CD14-positive monocyte (primary cell): ENCODE measurements at regions not wholly inside any gene's neighbourhood (a gene's known extent, or its start where the extent isn't known, plus 50 kb on each side); places are given as distances from the start of the nearest gene placed in this dataset.

Experiments
- DNase-seq, 3 donors: peaks; one replicate each; pipeline ENCODE4 v3.0.0-alpha.2; 2011 to 2022
- H2AFZ ChIP-seq: 2 replicates; pipeline ENCODE4 v1.6.0; 2012; ENCODE audit warnings: mild to moderate bottlenecking, low read depth, low read length, inconsistent platforms; ENCODE audit not compliant: insufficient read depth, poor library complexity, severe bottlenecking
- H3K27ac ChIP-seq, 2 donors: 1 replicate in 1 of 2; 2 replicates in 1 of 2; pipeline ENCODE4 v1.5.1; 2012 to 2013; ENCODE audit warnings: low read length in 2 of 2, control low read depth in 1 of 2, inconsistent platforms in 1 of 2, low read depth in 1 of 2, mild to moderate bottlenecking in 1 of 2
- H3K27me3 ChIP-seq, 2 donors: one replicate each; pipeline versions ENCODE4 v1.6.0 to v1.6.1; 2011 to 2013; ENCODE audit warnings: low read length in 2 of 2; ENCODE audit not compliant: control insufficient read depth in 2 of 2, insufficient read depth in 2 of 2
- H3K36me3 ChIP-seq, 2 donors: replicated peaks in 1 of 2; 1 replicate in 1 of 2; 2 replicates in 1 of 2; pipeline versions ENCODE4 v1.5.1 to v1.6.1; 2012 to 2013; ENCODE audit warnings: low read length in 2 of 2, control low read depth in 1 of 2, inconsistent platforms in 1 of 2, mild to moderate bottlenecking in 1 of 2; ENCODE audit not compliant: insufficient read depth in 2 of 2, control insufficient read depth in 1 of 2
- H3K4me1 ChIP-seq, 2 donors: 1 replicate in 1 of 2; 2 replicates in 1 of 2; pipeline versions ENCODE4 v1.5.1 to v1.6.1; 2012 to 2013; ENCODE audit warnings: low read length in 2 of 2, control low read depth in 1 of 2, inconsistent platforms in 1 of 2, mild to moderate bottlenecking in 1 of 2, moderate library complexity in 1 of 2; ENCODE audit not compliant: insufficient read depth in 2 of 2, control insufficient read depth in 1 of 2
- H3K4me2 ChIP-seq: replicated peaks from 2 replicates; pipeline ENCODE3; 2012; ENCODE audit warnings: low read length, moderate library complexity, mild to moderate bottlenecking; ENCODE audit not compliant: poor library complexity, severe bottlenecking; ENCODE audit errors: extremely low read depth
- H3K4me3 ChIP-seq, 3 experiments: fragments of 200-600 bp in 1 of 3; sonication (generic) in 1 of 3; replicated peaks in 1 of 3; 1 replicate in 2 of 3; 2 replicates in 1 of 3; pipeline ENCODE4 v1.5.1; 2011 to 2013; ENCODE audit warnings: low read length in 3 of 3, mild to moderate bottlenecking in 3 of 3, control low read depth in 2 of 3, low read depth in 2 of 3, inconsistent platforms in 1 of 3, moderate library complexity in 1 of 3
- H3K79me2 ChIP-seq: 2 replicates; pipeline ENCODE4 v1.6.0; 2012; ENCODE audit warnings: mild to moderate bottlenecking, control low read depth, inconsistent platforms, low read length, moderate library complexity; ENCODE audit not compliant: insufficient read depth
- H3K9ac ChIP-seq: 2 replicates; pipeline ENCODE4 v1.6.0; 2017; ENCODE audit warnings: low read length, mild to moderate bottlenecking; ENCODE audit not compliant: insufficient read depth, poor library complexity, severe bottlenecking
- H3K9me3 ChIP-seq, 2 donors: replicated peaks in 1 of 2; 1 replicate in 1 of 2; 2 replicates in 1 of 2; pipeline versions ENCODE4 v1.5.1 to v1.6.1; 2012 to 2013; ENCODE audit warnings: low read length in 2 of 2, control low read depth in 1 of 2; ENCODE audit not compliant: control insufficient read depth in 1 of 2, insufficient read depth in 1 of 2
- H4K20me1 ChIP-seq: 2 replicates; pipeline ENCODE4 v1.6.0; 2012; ENCODE audit warnings: mild to moderate bottlenecking, low read length, control low read depth, moderate library complexity; ENCODE audit not compliant: insufficient read depth
- H3K27ac Mint-ChIP-seq, 7 donors: one replicate each; pipeline ENCODE4 v1.8.0; 2020; ENCODE audit warnings: mild to moderate bottlenecking in 7 of 7, mixed read lengths in 7 of 7, moderate library complexity in 6 of 7, inconsistent platforms in 2 of 7
- H3K27me3 Mint-ChIP-seq, 3 donors: one replicate each; pipeline ENCODE4 v1.8.0; 2021 to 2022; ENCODE audit warnings: low read depth in 3 of 3, mild to moderate bottlenecking in 3 of 3, mixed read lengths in 3 of 3, moderate library complexity in 3 of 3, inconsistent platforms in 1 of 3
- H3K36me3 Mint-ChIP-seq, 2 donors: one replicate each; pipeline ENCODE4 v1.8.0; 2020; ENCODE audit warnings: mixed read lengths in 2 of 2, inconsistent platforms in 1 of 2, mild to moderate bottlenecking in 1 of 2
- H3K4me1 Mint-ChIP-seq: one replicate; pipeline ENCODE4 v1.8.0; 2020; ENCODE audit warnings: mild to moderate bottlenecking, mixed read lengths
- H3K4me3 Mint-ChIP-seq, 2 donors: one replicate each; pipeline ENCODE4 v1.8.0; 2020; ENCODE audit warnings: mild to moderate bottlenecking in 2 of 2, mixed read lengths in 2 of 2, moderate library complexity in 1 of 2
- H3K9me3 Mint-ChIP-seq, 7 donors: one replicate each; pipeline ENCODE4 v1.8.0; 2020 to 2022; ENCODE audit warnings: mixed read lengths in 7 of 7, mild to moderate bottlenecking in 6 of 7, moderate library complexity in 6 of 7, inconsistent platforms in 2 of 7
- WGBS: methylation state at CpG from one replicate; pipeline ENCODE4 v1.1.5; 2013; ENCODE audit warnings: missing lambda C conversion rate; ENCODE audit not compliant: insufficient coverage; 5-methylcytosine and 5-hydroxymethylcytosine counted together
- intact Hi-C, 2 donors: fragments of 100-400 bp; cut with micrococcal nuclease; formaldehyde crosslinking; loops; one replicate each; pipeline versions ENCODE4 v1.15.0 to v1.15.1; 2023
- TF ChIP-seq, protein P1 (sequence below): fragments of 200-600 bp; IDR thresholded peaks from one replicate; pipeline ENCODE4 v1.8.0; 2022; ENCODE audit warnings: antibody characterized with exemption, mild to moderate bottlenecking

DNA sequence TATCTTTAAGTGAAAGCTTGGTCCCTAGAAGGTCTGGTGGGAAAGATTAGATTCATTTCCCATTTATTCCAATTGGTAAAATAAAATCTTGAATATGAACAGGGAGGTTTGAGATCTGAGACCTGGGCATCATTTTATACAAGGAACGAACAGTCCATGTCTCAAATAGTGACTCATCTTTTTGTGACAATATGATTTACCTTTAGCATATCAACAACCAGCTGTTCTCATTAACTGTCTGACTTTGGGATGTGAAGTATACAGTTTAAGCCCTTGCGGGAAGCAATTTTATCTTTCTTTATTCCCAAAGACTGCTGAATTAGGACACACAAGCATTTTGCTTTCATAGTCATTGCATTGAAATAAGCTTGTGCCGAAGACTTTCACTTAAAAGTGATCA is 691.6 kb downstream of the ETS1 start:
- intact Hi-C loops: no loop called here
- H4K20me1 ChIP-seq: no peaks in the 10 kb centered on the region
- H3K36me3 Mint-ChIP-seq: no peaks in the 10 kb centered on the region
- no CpG with 5 or more reads among the region's 3 CpGs for WGBS
- H3K27me3 Mint-ChIP-seq: peaks cover 0 to 5% (median 1%) of the 10 kb centered on the region in 3 donors
- H3K27ac Mint-ChIP-seq: no peak overlapping the region
- H3K36me3 ChIP-seq: no peaks in the 10 kb centered on the region
- no peak overlapping the region for H3K4me2 ChIP-seq
- H3K4me1 Mint-ChIP-seq: no peaks in the 10 kb centered on the region
- peaks cover 0 to 13% (median 8%) of the 10 kb centered on the region in 7 donors for H3K9me3 Mint-ChIP-seq
- no peaks in the 10 kb centered on the region for H3K4me1 ChIP-seq
- H3K4me3 Mint-ChIP-seq: no peak overlapping the region
- H3K9me3 ChIP-seq: peaks cover 11 to 14% of the 10 kb centered on the region in 2 donors
- no peak overlapping the region for H3K27ac ChIP-seq
- H2AFZ ChIP-seq: no peak overlapping the region
- H3K9ac ChIP-seq: no peak overlapping the region
- H3K4me3 ChIP-seq: no peak overlapping the region
- H3K79me2 ChIP-seq: no peaks in the 10 kb centered on the region
- H3K27me3 ChIP-seq: no peaks in the 10 kb centered on the region
- no peak for DNase-seq
- TF ChIP-seq, protein P1, sequence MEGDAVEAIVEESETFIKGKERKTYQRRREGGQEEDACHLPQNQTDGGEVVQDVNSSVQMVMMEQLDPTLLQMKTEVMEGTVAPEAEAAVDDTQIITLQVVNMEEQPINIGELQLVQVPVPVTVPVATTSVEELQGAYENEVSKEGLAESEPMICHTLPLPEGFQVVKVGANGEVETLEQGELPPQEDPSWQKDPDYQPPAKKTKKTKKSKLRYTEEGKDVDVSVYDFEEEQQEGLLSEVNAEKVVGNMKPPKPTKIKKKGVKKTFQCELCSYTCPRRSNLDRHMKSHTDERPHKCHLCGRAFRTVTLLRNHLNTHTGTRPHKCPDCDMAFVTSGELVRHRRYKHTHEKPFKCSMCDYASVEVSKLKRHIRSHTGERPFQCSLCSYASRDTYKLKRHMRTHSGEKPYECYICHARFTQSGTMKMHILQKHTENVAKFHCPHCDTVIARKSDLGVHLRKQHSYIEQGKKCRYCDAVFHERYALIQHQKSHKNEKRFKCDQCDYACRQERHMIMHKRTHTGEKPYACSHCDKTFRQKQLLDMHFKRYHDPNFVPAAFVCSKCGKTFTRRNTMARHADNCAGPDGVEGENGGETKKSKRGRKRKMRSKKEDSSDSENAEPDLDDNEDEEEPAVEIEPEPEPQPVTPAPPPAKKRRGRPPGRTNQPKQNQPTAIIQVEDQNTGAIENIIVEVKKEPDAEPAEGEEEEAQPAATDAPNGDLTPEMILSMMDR: no peak

DNA sequence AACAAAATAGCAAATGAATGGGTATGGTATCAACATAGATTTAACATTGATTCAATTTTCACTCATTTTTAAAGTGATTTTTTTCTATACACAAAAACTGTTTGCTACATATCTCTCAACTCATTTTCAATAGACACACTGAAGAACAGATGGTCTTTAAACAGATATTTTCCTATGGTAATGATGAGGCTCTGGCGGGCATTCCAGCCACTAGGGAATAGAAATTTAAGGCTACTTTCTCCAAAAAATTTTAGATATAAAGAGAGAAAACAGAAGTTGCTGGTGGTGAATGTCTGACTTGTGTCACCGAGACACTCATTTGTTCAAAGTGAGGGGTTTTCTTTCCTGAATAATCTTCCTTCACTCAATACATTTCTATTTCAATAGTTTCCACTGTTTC is 693.0 kb downstream of the ETS1 start:
- no peak overlapping the region for H3K4me3 ChIP-seq
- Mint-ChIP-seq H3K27me3 (peaks cover 0 to 5% (median 1%) of the 10 kb centered on the region in 3 donors), H3K27ac (no peak overlapping the region), H3K4me3 (no peak overlapping the region), H3K36me3 (no peaks in the 10 kb centered on the region), H3K9me3 (peaks cover 0 to 12% (median 8%) of the 10 kb centered on the region in 7 donors), H3K4me1 (no peaks in the 10 kb centered on the region)
- no peaks in the 10 kb centered on the region for H3K36me3 ChIP-seq
- H3K4me2 ChIP-seq: no peak overlapping the region
- intact Hi-C loops: no loop called here
- no peak for DNase-seq
- H3K27me3 ChIP-seq: no peaks in the 10 kb centered on the region
- WGBS: no CpG with 5 or more reads among the region's 2 CpGs
- H3K79me2 ChIP-seq: no peaks in the 10 kb centered on the region
- TF ChIP-seq, protein P1: no peak
- no peaks in the 10 kb centered on the region for H3K4me1 ChIP-seq
- H3K9ac ChIP-seq: no peak overlapping the region
- H4K20me1 ChIP-seq: no peaks in the 10 kb centered on the region
- H2AFZ ChIP-seq: no peak overlapping the region
- no peak overlapping the region for H3K27ac ChIP-seq
- peaks cover 11 to 14% of the 10 kb centered on the region in 2 donors for H3K9me3 ChIP-seq
